HL-60 (cell line): ENCODE measurements at regions not wholly inside any gene's neighbourhood (a gene's known extent, or its start where the extent isn't known, plus 50 kb on each side); places are given as distances from the start of the nearest gene placed in this dataset.
A peak's percentile ranks its signal among the peaks of the same experiment; 100 is the strongest.

Source experiments
- DNase-seq, 2 experiments: peaks; one replicate each; pipeline ENCODE4 v3.0.0-alpha.2; 2010 to 2020; ENCODE audit warnings: low read depth in 1 of 2, low spot score in 1 of 2
- H3K27ac ChIP-seq: fragments of 250-450 bp; sonication (Bioruptor Pico); replicated peaks from 2 replicates; pipeline ENCODE4 v1.5.1; 2020; ENCODE audit warnings: mild to moderate bottlenecking, moderate library complexity
- H3K27me3 ChIP-seq: fragments of 250-450 bp; sonication (Bioruptor Pico); 2 replicates; pipeline ENCODE4 v1.5.1; 2021; ENCODE audit warnings: mild to moderate bottlenecking, moderate library complexity; ENCODE audit not compliant: insufficient read depth, poor library complexity, severe bottlenecking
- H3K4me3 ChIP-seq: replicated peaks from 2 replicates; pipeline ENCODE4 v1.5.1; 2011; ENCODE audit warnings: mild to moderate bottlenecking, control low read depth, low read length; ENCODE audit not compliant: insufficient read depth
- GABPA ChIP-seq: IDR thresholded peaks from 2 replicates; pipeline ENCODE4 v1.6.1; 2012; ENCODE audit warnings: low read depth
- POLR2AphosphoS5 ChIP-seq: IDR thresholded peaks from 2 replicates; pipeline ENCODE4 v1.6.1; 2012; ENCODE audit warnings: low read depth
- SPI1 ChIP-seq: IDR thresholded peaks from 2 replicates; pipeline ENCODE4 v1.6.1; 2012; ENCODE audit warnings: low read depth, mild to moderate bottlenecking, borderline replicate concordance
- TF ChIP-seq, protein P1 (sequence below): IDR thresholded peaks from 2 replicates; pipeline ENCODE4 v1.6.1; 2012; ENCODE audit warnings: low read depth; ENCODE audit not compliant: insufficient replicate concordance
- TF ChIP-seq, protein P2 (sequence below): IDR thresholded peaks from one replicate; pipeline ENCODE4 v1.5.1; 2011; ENCODE audit warnings: low read length, control low read depth, inconsistent platforms; ENCODE audit not compliant: insufficient read depth

DNA sequence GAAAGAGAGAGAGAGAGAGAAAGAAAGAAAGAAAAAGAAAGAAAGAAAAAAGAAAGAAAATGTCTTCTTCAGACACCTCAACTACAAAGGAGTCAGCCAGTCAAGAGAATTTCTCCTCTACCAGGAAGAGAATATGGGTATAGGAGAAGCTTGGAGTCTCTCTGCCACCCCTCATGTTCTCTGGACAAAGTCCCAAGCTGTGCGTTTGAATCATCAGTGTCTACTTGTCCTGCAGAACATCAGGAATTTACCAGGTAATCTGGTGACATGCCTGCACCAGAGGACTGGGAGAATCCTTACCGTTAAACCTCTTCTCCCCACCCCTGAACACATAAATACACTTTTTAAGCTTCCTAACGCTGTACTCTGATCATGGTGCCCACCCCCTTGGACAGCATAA is 119.5 kb downstream of the TM9SF2 start:
- Histone ChIP-seq H3K27ac (no peak overlapping the region), H3K27me3 (no peaks in the 10 kb centered on the region), H3K4me3 (no peak overlapping the region)
- no peak for DNase-seq
- TF ChIP-seq, protein P1, sequence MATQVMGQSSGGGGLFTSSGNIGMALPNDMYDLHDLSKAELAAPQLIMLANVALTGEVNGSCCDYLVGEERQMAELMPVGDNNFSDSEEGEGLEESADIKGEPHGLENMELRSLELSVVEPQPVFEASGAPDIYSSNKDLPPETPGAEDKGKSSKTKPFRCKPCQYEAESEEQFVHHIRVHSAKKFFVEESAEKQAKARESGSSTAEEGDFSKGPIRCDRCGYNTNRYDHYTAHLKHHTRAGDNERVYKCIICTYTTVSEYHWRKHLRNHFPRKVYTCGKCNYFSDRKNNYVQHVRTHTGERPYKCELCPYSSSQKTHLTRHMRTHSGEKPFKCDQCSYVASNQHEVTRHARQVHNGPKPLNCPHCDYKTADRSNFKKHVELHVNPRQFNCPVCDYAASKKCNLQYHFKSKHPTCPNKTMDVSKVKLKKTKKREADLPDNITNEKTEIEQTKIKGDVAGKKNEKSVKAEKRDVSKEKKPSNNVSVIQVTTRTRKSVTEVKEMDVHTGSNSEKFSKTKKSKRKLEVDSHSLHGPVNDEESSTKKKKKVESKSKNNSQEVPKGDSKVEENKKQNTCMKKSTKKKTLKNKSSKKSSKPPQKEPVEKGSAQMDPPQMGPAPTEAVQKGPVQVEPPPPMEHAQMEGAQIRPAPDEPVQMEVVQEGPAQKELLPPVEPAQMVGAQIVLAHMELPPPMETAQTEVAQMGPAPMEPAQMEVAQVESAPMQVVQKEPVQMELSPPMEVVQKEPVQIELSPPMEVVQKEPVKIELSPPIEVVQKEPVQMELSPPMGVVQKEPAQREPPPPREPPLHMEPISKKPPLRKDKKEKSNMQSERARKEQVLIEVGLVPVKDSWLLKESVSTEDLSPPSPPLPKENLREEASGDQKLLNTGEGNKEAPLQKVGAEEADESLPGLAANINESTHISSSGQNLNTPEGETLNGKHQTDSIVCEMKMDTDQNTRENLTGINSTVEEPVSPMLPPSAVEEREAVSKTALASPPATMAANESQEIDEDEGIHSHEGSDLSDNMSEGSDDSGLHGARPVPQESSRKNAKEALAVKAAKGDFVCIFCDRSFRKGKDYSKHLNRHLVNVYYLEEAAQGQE: no peak
- TF ChIP-seq POLR2AphosphoS5 (no peak), SPI1 (no peak), GABPA (no peak)
- TF ChIP-seq, protein P2, sequence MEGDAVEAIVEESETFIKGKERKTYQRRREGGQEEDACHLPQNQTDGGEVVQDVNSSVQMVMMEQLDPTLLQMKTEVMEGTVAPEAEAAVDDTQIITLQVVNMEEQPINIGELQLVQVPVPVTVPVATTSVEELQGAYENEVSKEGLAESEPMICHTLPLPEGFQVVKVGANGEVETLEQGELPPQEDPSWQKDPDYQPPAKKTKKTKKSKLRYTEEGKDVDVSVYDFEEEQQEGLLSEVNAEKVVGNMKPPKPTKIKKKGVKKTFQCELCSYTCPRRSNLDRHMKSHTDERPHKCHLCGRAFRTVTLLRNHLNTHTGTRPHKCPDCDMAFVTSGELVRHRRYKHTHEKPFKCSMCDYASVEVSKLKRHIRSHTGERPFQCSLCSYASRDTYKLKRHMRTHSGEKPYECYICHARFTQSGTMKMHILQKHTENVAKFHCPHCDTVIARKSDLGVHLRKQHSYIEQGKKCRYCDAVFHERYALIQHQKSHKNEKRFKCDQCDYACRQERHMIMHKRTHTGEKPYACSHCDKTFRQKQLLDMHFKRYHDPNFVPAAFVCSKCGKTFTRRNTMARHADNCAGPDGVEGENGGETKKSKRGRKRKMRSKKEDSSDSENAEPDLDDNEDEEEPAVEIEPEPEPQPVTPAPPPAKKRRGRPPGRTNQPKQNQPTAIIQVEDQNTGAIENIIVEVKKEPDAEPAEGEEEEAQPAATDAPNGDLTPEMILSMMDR: no peak

DNA sequence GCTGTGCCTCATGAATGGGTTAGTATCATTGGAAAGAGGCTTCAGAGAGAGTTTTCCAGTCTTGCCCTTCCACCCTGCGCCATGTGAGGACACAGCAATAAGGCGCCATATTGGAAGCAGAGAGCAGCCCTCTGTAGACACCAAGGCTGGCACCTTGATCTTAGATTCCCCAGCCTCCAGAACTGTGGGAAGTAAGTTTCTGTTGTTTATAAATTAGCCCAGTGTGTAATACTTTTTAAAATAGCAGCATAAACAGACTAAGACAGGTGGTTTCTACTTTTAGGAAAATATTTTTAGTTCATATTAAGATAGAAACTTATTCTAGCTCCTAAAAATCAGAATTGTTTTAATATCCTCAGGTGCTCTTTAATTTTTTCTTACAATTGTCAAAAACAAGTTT is 117.9 kb downstream of the TM9SF2 start:
- Histone ChIP-seq H3K4me3 (no peak overlapping the region), H3K27ac (no peak overlapping the region), H3K27me3 (no peaks in the 10 kb centered on the region)
- TF ChIP-seq, protein P1: no peak
- no peak for TF ChIP-seq POLR2AphosphoS5
- TF ChIP-seq GABPA: no peak
- TF ChIP-seq, protein P2: no peak
- DNase-seq: no peak

DNA sequence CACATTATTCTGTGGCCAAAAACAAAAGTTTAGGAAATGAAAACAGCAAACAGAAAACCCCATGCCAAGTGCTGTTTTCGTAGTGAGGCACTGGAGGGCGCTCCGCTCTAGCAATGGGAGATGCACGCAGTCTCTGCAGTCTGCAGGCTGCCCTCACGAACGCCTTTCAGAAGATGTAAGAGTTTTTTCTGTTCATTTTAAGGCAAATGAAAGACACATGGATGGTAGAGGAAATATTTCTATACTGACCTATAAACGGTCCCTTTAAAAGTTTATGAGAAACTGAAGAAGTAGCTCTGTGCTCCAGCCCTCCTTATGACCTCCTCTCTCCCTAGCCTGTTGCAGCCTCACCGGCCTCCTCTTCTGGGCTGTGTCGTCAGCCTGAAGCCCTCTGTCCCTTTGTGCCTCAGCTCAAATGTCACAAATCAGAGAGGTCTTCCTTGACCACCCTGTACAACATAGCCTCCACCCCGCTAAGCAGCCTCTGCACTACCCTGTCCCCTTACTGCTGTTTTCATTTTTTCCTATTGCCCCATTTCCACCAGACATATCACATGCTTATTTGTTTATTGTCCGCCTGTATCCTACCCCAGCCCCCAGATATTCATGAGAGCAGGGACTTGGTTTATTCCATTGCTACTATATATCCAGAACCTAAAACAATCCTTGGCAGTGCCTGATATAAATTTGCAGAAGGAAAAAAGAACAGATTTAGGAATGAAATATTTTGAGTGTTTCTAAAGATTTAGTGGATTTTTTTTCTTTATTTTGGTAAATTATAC is 116.4 kb downstream of the TM9SF2 start:
- Histone ChIP-seq H3K27me3 (no peaks in the 10 kb centered on the region), H3K27ac (no peak overlapping the region), H3K4me3 (no peak overlapping the region)
- no peak for DNase-seq
- TF ChIP-seq SPI1: no peak
- TF ChIP-seq, protein P1: no peak
- TF ChIP-seq, protein P2: peak; percentile 12
- no peak for TF ChIP-seq POLR2AphosphoS5
- no peak for TF ChIP-seq GABPA
